SK-N-MC (cell line): ENCODE measurements at regions not wholly inside any gene's neighbourhood (a gene's known extent, or its start where the extent isn't known, plus 50 kb on each side); places are given as distances from the start of the nearest gene placed in this dataset.

Experiments used
- DNase-seq: peaks from one replicate; pipeline ENCODE4 v3.0.0-alpha.2; 2011; ENCODE audit warnings: low read depth, low spot score
- H3K27ac ChIP-seq: fragments of 200-600 bp; sonication (generic); 2 replicates; pipeline ENCODE4 v1.5.1; 2016; ENCODE audit warnings: mixed run types
- H3K36me3 ChIP-seq: fragments of 200-600 bp; sonication (generic); 2 replicates; pipeline ENCODE4 v1.6.1; 2017; ENCODE audit warnings: antibody characterized with exemption, low read length, mixed read lengths; ENCODE audit not compliant: insufficient read depth
- H3K4me3 ChIP-seq: fragments of 200-600 bp; sonication (generic); 2 replicates; pipeline ENCODE4 v1.5.1; 2016
- H3K9ac ChIP-seq: fragments of 200-600 bp; sonication (generic); 2 replicates; pipeline ENCODE4 v1.8.0; 2017; ENCODE audit warnings: mixed run types, mixed read lengths; ENCODE audit not compliant: insufficient read length
- H3K9me3 ChIP-seq: fragments of 200-600 bp; sonication (generic); 2 replicates; pipeline ENCODE4 v1.6.1; 2017; ENCODE audit warnings: low read depth, mild to moderate bottlenecking, antibody characterized with exemption, low read length, moderate library complexity, mixed read lengths
- EZH2 ChIP-seq: fragments of 200-600 bp; sonication (generic); IDR thresholded peaks from one replicate; pipeline ENCODE4 v1.6.1; 2017; ENCODE audit warnings: antibody characterized with exemption
- FOXP2 ChIP-seq: optimal IDR thresholded peaks from 2 replicates; pipeline ENCODE3; 2011; ENCODE audit warnings: mild to moderate bottlenecking, moderate library complexity; ENCODE audit not compliant: insufficient read depth; ENCODE audit errors: extremely low read length, control extremely low read depth
- POLR2AphosphoS5 ChIP-seq: IDR thresholded peaks from 2 replicates; pipeline ENCODE4 v1.6.1; 2012; ENCODE audit warnings: mild to moderate bottlenecking, low read depth, low read length, borderline replicate concordance

DNA sequence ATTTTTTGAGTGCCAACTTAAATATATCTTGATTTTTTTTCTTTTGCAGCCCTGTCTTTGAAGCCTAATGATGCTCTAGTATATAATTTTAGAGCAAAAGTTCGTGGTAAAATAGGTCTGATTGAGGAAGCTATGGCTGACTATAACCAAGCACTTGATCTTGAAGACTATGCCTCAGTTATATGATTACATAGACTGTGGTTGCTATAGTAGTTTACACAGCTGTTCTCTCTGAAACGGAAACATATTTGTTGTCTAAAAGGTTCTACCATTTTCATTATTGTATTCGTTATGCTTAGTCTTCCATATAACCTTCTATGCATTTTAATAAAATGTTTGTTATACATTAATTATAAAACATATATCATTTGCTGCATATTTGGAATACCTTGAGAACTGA, 246.7 kb downstream of the TTC6 start:
- no peak for TF ChIP-seq EZH2
- TF ChIP-seq POLR2AphosphoS5 = no peak
- TF ChIP-seq FOXP2 = no peak
- Histone ChIP-seq H3K36me3 (no peaks in the 10 kb centered on the region), H3K4me3 (no peak overlapping the region), H3K9me3 (no peaks in the 10 kb centered on the region), H3K27ac (no peak overlapping the region), H3K9ac (no peak overlapping the region)
- DNase-seq = no peak

DNA sequence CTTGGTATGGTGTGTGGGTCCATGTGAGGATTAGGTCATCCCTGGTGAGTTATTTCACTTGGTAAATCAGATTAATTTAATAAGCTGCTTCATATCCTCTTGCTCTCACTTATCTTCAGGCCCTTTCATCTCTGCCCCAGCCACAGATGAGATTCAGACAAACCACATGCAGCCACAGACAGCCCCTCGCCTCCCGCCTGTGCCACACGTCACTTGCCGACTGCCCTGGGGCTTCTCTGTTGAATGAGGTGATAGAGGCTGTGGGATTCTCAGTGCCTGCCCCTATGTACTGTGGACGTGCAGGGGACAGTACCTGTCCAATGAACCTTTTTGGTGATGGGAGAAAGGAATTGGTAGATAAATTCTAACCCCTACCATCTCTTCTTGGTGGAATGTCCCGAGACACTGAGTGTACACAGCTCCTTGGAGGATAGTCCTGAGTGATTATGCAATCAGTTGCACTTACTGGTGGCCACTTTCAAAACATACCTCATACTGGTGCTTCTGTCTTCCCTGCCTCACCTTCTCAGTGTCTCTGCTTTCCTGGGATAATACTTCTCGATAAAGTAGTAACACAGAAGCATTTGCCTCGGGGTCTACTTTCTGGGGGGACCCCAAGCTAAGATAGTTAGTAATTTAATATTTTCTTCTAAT, 248.7 kb downstream of the TTC6 start:
- TF ChIP-seq POLR2AphosphoS5 (no peak), FOXP2 (no peak), EZH2 (no peak)
- no peak for DNase-seq
- H3K36me3 ChIP-seq = no peaks in the 10 kb centered on the region
- no peaks in the 10 kb centered on the region for H3K9me3 ChIP-seq
- no peak overlapping the region for H3K27ac ChIP-seq
- no peak overlapping the region for H3K9ac ChIP-seq
- H3K4me3 ChIP-seq = no peak overlapping the region

- Histone ChIP-seq H3K9me3 (no peaks in the 10 kb centered on the region), H3K27ac (no peak overlapping the region), H3K9ac (no peak overlapping the region), H3K4me3 (no peak overlapping the region), H3K36me3 (no peaks in the 10 kb centered on the region)
- no peak for TF ChIP-seq POLR2AphosphoS5
- no peak for TF ChIP-seq EZH2
- TF ChIP-seq FOXP2 = no peak
- no peak for DNase-seq
Measured at GRCh38 chr14:37844614-37845013, 249.2 kb downstream of the TTC6 start.

- no peak overlapping the region for H3K27ac ChIP-seq
- H3K9me3 ChIP-seq = no peaks in the 10 kb centered on the region
- no peak overlapping the region for H3K9ac ChIP-seq
- DNase-seq = no peak
- H3K4me3 ChIP-seq = no peak overlapping the region
- H3K36me3 ChIP-seq = no peaks in the 10 kb centered on the region
- TF ChIP-seq FOXP2 = no peak
- no peak for TF ChIP-seq POLR2AphosphoS5
- TF ChIP-seq EZH2 = no peak
Measured at GRCh38 chr14:37848985-37849621, 253.7 kb downstream of the TTC6 start.

GRCh38 chr14:37851054-37851453, 255.6 kb downstream of the TTC6 start:
- H3K4me3 ChIP-seq = no peak overlapping the region
- DNase-seq = peak; percentile 45

DNA sequence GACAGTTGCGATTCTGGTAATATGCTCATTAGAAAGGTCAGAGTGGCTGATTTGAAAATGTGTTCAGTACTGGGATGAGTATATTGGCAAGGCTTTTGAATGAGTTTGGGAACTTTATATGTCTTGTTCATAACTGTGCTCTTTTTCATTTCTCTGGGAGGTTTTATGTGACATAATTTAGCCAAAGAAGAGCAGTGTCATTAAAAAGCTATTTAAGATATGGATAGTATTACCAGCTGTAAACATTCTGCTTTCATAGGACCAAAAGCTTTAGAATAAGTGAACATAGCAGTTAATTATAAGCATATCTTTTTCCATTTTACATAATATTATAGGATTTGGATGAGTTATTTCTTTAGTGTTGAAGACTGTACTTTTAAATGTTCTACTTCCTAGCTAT, 260.4 kb downstream of the TTC6 start:
- no peaks in the 10 kb centered on the region for H3K9me3 ChIP-seq
- no peak overlapping the region for H3K27ac ChIP-seq
- no peak overlapping the region for H3K4me3 ChIP-seq
- no peaks in the 10 kb centered on the region for H3K36me3 ChIP-seq
- no peak for DNase-seq
- TF ChIP-seq EZH2 (no peak), POLR2AphosphoS5 (no peak), FOXP2 (no peak)
- H3K9ac ChIP-seq = no peak overlapping the region

More at GRCh38 chr14:37851054-37851453, 255.6 kb downstream of the TTC6 start:
- Histone ChIP-seq H3K9ac (no peak overlapping the region), H3K36me3 (no peaks in the 10 kb centered on the region), H3K9me3 (no peaks in the 10 kb centered on the region), H3K27ac (no peak overlapping the region)
- TF ChIP-seq EZH2 (no peak), FOXP2 (no peak), POLR2AphosphoS5 (no peak)

- H3K9ac ChIP-seq = no peak overlapping the region
- TF ChIP-seq POLR2AphosphoS5 = no peak
- TF ChIP-seq FOXP2 = no peak
- no peak for TF ChIP-seq EZH2
- no peak for DNase-seq
- no peak overlapping the region for H3K27ac ChIP-seq
- no peaks in the 10 kb centered on the region for H3K9me3 ChIP-seq
- H3K4me3 ChIP-seq = no peak overlapping the region
- H3K36me3 ChIP-seq = no peaks in the 10 kb centered on the region
Measured at GRCh38 chr14:37857774-37858266, 262.4 kb downstream of the TTC6 start.

DNA sequence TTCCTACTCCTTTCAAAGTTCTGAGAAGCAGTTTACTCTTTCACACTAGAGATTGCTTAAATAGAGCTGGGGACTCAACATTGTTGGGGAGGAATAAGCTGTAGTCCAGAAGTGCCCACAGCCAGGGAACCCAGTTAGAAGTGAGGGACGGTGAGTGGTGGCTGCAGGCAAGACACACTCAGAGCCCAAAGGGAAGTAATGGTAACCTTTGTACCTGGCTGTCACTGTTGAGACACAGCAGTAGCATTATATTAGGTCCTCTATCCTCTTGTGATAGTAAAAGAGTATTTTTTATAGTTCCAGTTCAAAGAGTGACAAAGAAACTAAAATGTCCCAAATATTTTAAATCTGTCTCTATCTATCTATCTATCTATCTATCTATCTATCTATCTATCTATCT, 263.3 kb downstream of the TTC6 start:
- H3K36me3 ChIP-seq = no peaks in the 10 kb centered on the region
- no peak overlapping the region for H3K27ac ChIP-seq
- H3K4me3 ChIP-seq = no peak overlapping the region
- DNase-seq = no peak
- H3K9ac ChIP-seq = no peak overlapping the region
- no peak for TF ChIP-seq EZH2
- no peak for TF ChIP-seq POLR2AphosphoS5
- no peak for TF ChIP-seq FOXP2
- H3K9me3 ChIP-seq = no peaks in the 10 kb centered on the region

- no peaks in the 10 kb centered on the region for H3K9me3 ChIP-seq
- no peak overlapping the region for H3K9ac ChIP-seq
- no peak for DNase-seq
Measured at GRCh38 chr14:37859177-37859576, 263.7 kb downstream of the TTC6 start.

More at GRCh38 chr14:37859177-37859576, 263.7 kb downstream of the TTC6 start:
- H3K27ac ChIP-seq = no peak overlapping the region
- TF ChIP-seq POLR2AphosphoS5 (no peak), EZH2 (no peak), FOXP2 (no peak)
- no peaks in the 10 kb centered on the region for H3K36me3 ChIP-seq
- H3K4me3 ChIP-seq = no peak overlapping the region
